D721Med (cell line): ENCODE measurements at regions not wholly inside any gene's neighbourhood (a gene's known extent, or its start where the extent isn't known, plus 50 kb on each side); places are given as distances from the start of the nearest gene placed in this dataset.

Source experiments
- DNase-seq: peaks from one replicate; pipeline ENCODE4 v3.0.0; 2011; ENCODE audit warnings: low spot score; ENCODE audit not compliant: insufficient read length
- FAIRE-seq: peaks from 2 replicates; lab custom pipeline; 2011; peaks lifted over from hg19 to GRCh38; lab: Jason Lieb, UNC
- CTCF ChIP-seq: IDR thresholded peaks from 2 replicates; pipeline ENCODE4 v1.5.1; 2012; ENCODE audit warnings: mild to moderate bottlenecking, control low read depth; ENCODE audit not compliant: insufficient read depth; ENCODE audit errors: missing control alignments

GRCh38 chr9:1907465-1907864 is 107.7 kb upstream of the SMARCA2 start:
- DNase-seq = no peak
- no peak for TF ChIP-seq CTCF
- no peak for FAIRE-seq

- no peak for TF ChIP-seq CTCF
- DNase-seq = no peak
- FAIRE-seq = no peak
Observed at GRCh38 chr9:1909322-1909721, 105.8 kb upstream of the SMARCA2 start.

- no peak for FAIRE-seq
- TF ChIP-seq CTCF = no peak
- no peak for DNase-seq
Observed at GRCh38 chr9:1910269-1910811, 104.8 kb upstream of the SMARCA2 start.

GRCh38 chr9:1913631-1914330 is 101.4 kb upstream of the SMARCA2 start:
- FAIRE-seq (no peak), DNase-seq (no peak)
- no peak for TF ChIP-seq CTCF

- DNase-seq = no peak
- no peak for TF ChIP-seq CTCF
Observed at GRCh38 chr9:1916095-1916494, 99.1 kb upstream of the SMARCA2 start.

GRCh38 chr9:1916655-1917054 is 98.5 kb upstream of the SMARCA2 start:
- FAIRE-seq (no peak), DNase-seq (no peak)
- no peak for TF ChIP-seq CTCF

More at GRCh38 chr9:1916095-1916494, 99.1 kb upstream of the SMARCA2 start:
- no peak for FAIRE-seq

GRCh38 chr9:1917396-1917935 is 97.7 kb upstream of the SMARCA2 start:
- DNase-seq = no peak
- no peak for FAIRE-seq

More at GRCh38 chr9:1917396-1917935, 97.7 kb upstream of the SMARCA2 start:
- TF ChIP-seq CTCF = no peak
